ENCODE measurements at regions not wholly inside any gene's neighbourhood (a gene's known extent, or its start where the extent isn't known, plus 50 kb on each side); places are given as distances from the start of the nearest gene placed in this dataset.

GRCh38 chr10:131561897-131562296 lies 250.4 kb upstream of the TCERG1L start:
- no TSS peak for BruUV-seq (replicated peaks)
- POLR2A ChIA-PET (ENCODE audit: unreplicated experiment) = no interaction called here
- H2AFZ ChIP-seq (ENCODE audit: low read length) = no peak overlapping the region
- H3K27me3 ChIP-seq (ENCODE audit: low read length) = peaks cover 22% of the 10 kb centered on the region
- H4K20me1 ChIP-seq (ENCODE audit: low read length) = no peaks in the 10 kb centered on the region
- intact Hi-C loops (cut with micrococcal nuclease) = no loop called here
- H3K9ac ChIP-seq (ENCODE audit: low read length) = no peak overlapping the region
- H3K9me3 ChIP-seq (ENCODE audit: low read length) = no peaks in the 10 kb centered on the region
- H3K36me3 ChIP-seq (ENCODE audit: low read depth, low read length) = no peaks in the 10 kb centered on the region
- no peaks in the 10 kb centered on the region for H3K9me2 ChIP-seq (replicated peaks; ENCODE audit: low read length)
- H3K27ac ChIP-seq (ENCODE audit: low read length) = no peak overlapping the region
- H3K79me2 ChIP-seq (ENCODE audit: low read length) = no peaks in the 10 kb centered on the region
- no peak overlapping the region for H3K4me3 ChIP-seq (ENCODE audit: low read length)
- no peak overlapping the region for H3K4me2 ChIP-seq (ENCODE audit: low read length)
- H3K4me1 ChIP-seq (ENCODE audit: insufficient read depth, low read length) = no peaks in the 10 kb centered on the region
- H3F3A ChIP-seq (ENCODE audit: low read length, unreplicated experiment) = no peaks in the 10 kb centered on the region
- no peak for ATAC-seq
- CTCF ChIA-PET = no interaction called here
- TF ChIP-seq EZH2phosphoT487 (IDR thresholded peaks at IDR 0.05; ENCODE audit: borderline replicate concordance, low read length) = no peak
- TF ChIP-seq EZH2 (IDR thresholded peaks at IDR 0.05; ENCODE audit: low read length, unreplicated experiment) = no peak
- no peak for TF ChIP-seq CTCF (conservative IDR thresholded peaks at IDR 0.05; ENCODE audit: low read depth, low read length)
- DNase-seq = no peak

GRCh38 chr10:131563411-131563810 lies 251.9 kb upstream of the TCERG1L start:
- Histone ChIP-seq H3F3A (ENCODE audit: low read length, unreplicated experiment) (no peaks in the 10 kb centered on the region), H3K4me2 (ENCODE audit: low read length) (no peak overlapping the region), H3K9ac (ENCODE audit: low read length) (no peak overlapping the region), H3K27me3 (ENCODE audit: low read length) (peaks cover 22% of the 10 kb centered on the region), H3K79me2 (ENCODE audit: low read length) (no peaks in the 10 kb centered on the region), H4K20me1 (ENCODE audit: low read length) (no peaks in the 10 kb centered on the region), H3K4me3 (ENCODE audit: low read length) (no peak overlapping the region), H3K36me3 (ENCODE audit: low read depth, low read length) (no peaks in the 10 kb centered on the region), H3K9me3 (ENCODE audit: low read length) (no peaks in the 10 kb centered on the region), H3K27ac (ENCODE audit: low read length) (no peak overlapping the region), H3K9me2 (replicated peaks; ENCODE audit: low read length) (no peaks in the 10 kb centered on the region), H2AFZ (ENCODE audit: low read length) (no peak overlapping the region), H3K4me1 (ENCODE audit: insufficient read depth, low read length) (no peaks in the 10 kb centered on the region)
- CTCF ChIA-PET = no interaction called here
- no peak for ATAC-seq
- intact Hi-C loops (cut with micrococcal nuclease) = no loop called here
- DNase-seq = no peak
- BruUV-seq (replicated peaks) = no TSS peak
- TF ChIP-seq EZH2 (IDR thresholded peaks at IDR 0.05; ENCODE audit: low read length, unreplicated experiment) = no peak
- TF ChIP-seq CTCF (conservative IDR thresholded peaks at IDR 0.05; ENCODE audit: low read depth, low read length) = no peak
- no peak for TF ChIP-seq EZH2phosphoT487 (IDR thresholded peaks at IDR 0.05; ENCODE audit: borderline replicate concordance, low read length)
- POLR2A ChIA-PET (ENCODE audit: unreplicated experiment) = no interaction called here

- DNase-seq (no peak), ATAC-seq (no peak)
- CTCF ChIA-PET = no interaction called here
- intact Hi-C loops (cut with micrococcal nuclease) = no loop called here
- BruUV-seq (replicated peaks) = no TSS peak
- Histone ChIP-seq H3K4me3 (ENCODE audit: low read length) (no peak overlapping the region), H3K79me2 (ENCODE audit: low read length) (no peaks in the 10 kb centered on the region), H3K9ac (ENCODE audit: low read length) (no peak overlapping the region), H3K27me3 (ENCODE audit: low read length) (peaks cover 5% of the 10 kb centered on the region; the same call in 1 of the 2 replicates), H3K4me2 (ENCODE audit: low read length) (no peak overlapping the region), H3K9me2 (replicated peaks; ENCODE audit: low read length) (no peaks in the 10 kb centered on the region), H3K27ac (ENCODE audit: low read length) (no peak overlapping the region), H4K20me1 (ENCODE audit: low read length) (no peaks in the 10 kb centered on the region), H3K4me1 (ENCODE audit: insufficient read depth, low read length) (no peaks in the 10 kb centered on the region), H3F3A (ENCODE audit: low read length, unreplicated experiment) (no peaks in the 10 kb centered on the region), H2AFZ (ENCODE audit: low read length) (no peak overlapping the region), H3K9me3 (ENCODE audit: low read length) (no peaks in the 10 kb centered on the region), H3K36me3 (ENCODE audit: low read depth, low read length) (no peaks in the 10 kb centered on the region)
- TF ChIP-seq CTCF (conservative IDR thresholded peaks at IDR 0.05; ENCODE audit: low read depth, low read length) (no peak), EZH2 (IDR thresholded peaks at IDR 0.05; ENCODE audit: low read length, unreplicated experiment) (no peak), EZH2phosphoT487 (IDR thresholded peaks at IDR 0.05; ENCODE audit: borderline replicate concordance, low read length) (no peak)
- POLR2A ChIA-PET (ENCODE audit: unreplicated experiment) = no interaction called here
These were observed 256.0 kb upstream of the TCERG1L start for GRCh38 chr10:131567279-131568162.
